CD8-positive, alpha-beta memory T cell (primary cell): ENCODE measurements at regions not wholly inside any gene's neighbourhood (a gene's known extent, or its start where the extent isn't known, plus 50 kb on each side); places are given as distances from the start of the nearest gene placed in this dataset.

Experiments
- CTCF ChIA-PET: fragments of 350-600 bp; sonication (Branson Sonifier 250); formaldehyde crosslinking; loops from one replicate; lab custom pipeline; 2021; ENCODE audit warnings: antibody characterized with exemption; lab: Charles Lee
- POLR2A ChIA-PET: fragments of 350-600 bp; sonication (Branson Sonifier 250); formaldehyde crosslinking; loops from one replicate; lab custom pipeline; 2021; ENCODE audit warnings: antibody characterized with exemption; lab: Charles Lee
- DNase-seq, 5 donors: peaks; one replicate each; pipeline versions ENCODE4 v3.0.0 to v3.0.0-alpha.2; 2020 to 2022; ENCODE audit warnings: mixed read lengths in 1 of 5
- H3K27ac ChIP-seq: one replicate; pipeline ENCODE4 v1.7.0; 2013; ENCODE audit warnings: low read depth, mild to moderate bottlenecking, low read length, moderate library complexity
- H3K27me3 ChIP-seq: 2 replicates; pipeline ENCODE4 v1.7.0; 2013; ENCODE audit warnings: low read length, mild to moderate bottlenecking; ENCODE audit not compliant: insufficient read depth, poor library complexity, severe bottlenecking
- H3K36me3 ChIP-seq: 2 replicates; pipeline ENCODE4 v1.7.0; 2013; ENCODE audit warnings: mild to moderate bottlenecking, low read length, moderate library complexity; ENCODE audit not compliant: insufficient read depth
- H3K4me1 ChIP-seq: 2 replicates; pipeline ENCODE4 v1.7.0; 2013; ENCODE audit warnings: mild to moderate bottlenecking, low read length, moderate library complexity; ENCODE audit not compliant: insufficient read depth
- H3K4me3 ChIP-seq: 2 replicates; pipeline ENCODE4 v1.7.0; 2013; ENCODE audit warnings: mild to moderate bottlenecking, low read length
- H3K9me3 ChIP-seq: 2 replicates; pipeline ENCODE4 v1.7.0; 2013; ENCODE audit warnings: mild to moderate bottlenecking, low read length
- H3K27ac Mint-ChIP-seq, 8 donors: one replicate each; pipeline ENCODE4 v1.8.0; 2020 to 2021; ENCODE audit warnings: mixed read lengths in 8 of 8, mild to moderate bottlenecking in 6 of 8, inconsistent platforms in 3 of 8, moderate library complexity in 3 of 8
- H3K27me3 Mint-ChIP-seq, 2 donors: one replicate each; pipeline ENCODE4 v1.8.0; 2020 to 2021; ENCODE audit warnings: mixed read lengths in 2 of 2, mild to moderate bottlenecking in 1 of 2, moderate library complexity in 1 of 2
- H3K36me3 Mint-ChIP-seq, 3 donors: one replicate each; pipeline ENCODE4 v1.8.0; 2020 to 2021; ENCODE audit warnings: mixed read lengths in 3 of 3, inconsistent platforms in 1 of 3, mild to moderate bottlenecking in 1 of 3
- H3K4me1 Mint-ChIP-seq, 3 donors: one replicate each; pipeline ENCODE4 v1.8.0; 2020 to 2021; ENCODE audit warnings: mixed read lengths in 3 of 3, inconsistent platforms in 1 of 3, mild to moderate bottlenecking in 1 of 3
- H3K4me3 Mint-ChIP-seq, 7 donors: one replicate each; pipeline ENCODE4 v1.8.0; 2020 to 2021; ENCODE audit warnings: mixed read lengths in 7 of 7, mild to moderate bottlenecking in 6 of 7, moderate library complexity in 4 of 7, inconsistent platforms in 2 of 7
- H3K9me3 Mint-ChIP-seq, 5 donors: one replicate each; pipeline ENCODE4 v1.8.0; 2020 to 2022; ENCODE audit warnings: mixed read lengths in 5 of 5, mild to moderate bottlenecking in 3 of 5, moderate library complexity in 2 of 5, inconsistent platforms in 1 of 5

- H3K27ac Mint-ChIP-seq = no peak overlapping the region
- H3K4me1 Mint-ChIP-seq = no peaks in the 10 kb centered on the region
- no peaks in the 10 kb centered on the region for H3K27me3 ChIP-seq
- H3K36me3 ChIP-seq = no peaks in the 10 kb centered on the region
- no peaks in the 10 kb centered on the region for H3K4me1 ChIP-seq
- no peak overlapping the region for H3K27ac ChIP-seq
- no peaks in the 10 kb centered on the region for H3K9me3 ChIP-seq
- DNase-seq = no peak
- ChIA-PET CTCF (no interaction called here), POLR2A (no interaction called here)
- H3K36me3 Mint-ChIP-seq = no peaks in the 10 kb centered on the region
- H3K9me3 Mint-ChIP-seq = peaks cover 6 to 25% (median 15%) of the 10 kb centered on the region in 5 donors
- no peak overlapping the region for H3K4me3 ChIP-seq
- H3K4me3 Mint-ChIP-seq = no peak overlapping the region
- no peaks in the 10 kb centered on the region for H3K27me3 Mint-ChIP-seq
These were observed 293.4 kb upstream of the VWC2 start for GRCh38 chr7:49479936-49480544.

- POLR2A ChIA-PET = no interaction called here
- H3K4me1 ChIP-seq = no peaks in the 10 kb centered on the region
- H3K27ac ChIP-seq = no peak overlapping the region
- no peaks in the 10 kb centered on the region for H3K4me1 Mint-ChIP-seq
- no peaks in the 10 kb centered on the region for H3K9me3 ChIP-seq
- H3K27me3 ChIP-seq = no peaks in the 10 kb centered on the region
- no peak for DNase-seq
- H3K4me3 Mint-ChIP-seq = no peak overlapping the region
- no peaks in the 10 kb centered on the region for H3K36me3 ChIP-seq
- peaks cover 4 to 20% (median 11%) of the 10 kb centered on the region in 5 donors for H3K9me3 Mint-ChIP-seq
- CTCF ChIA-PET = no interaction called here
- no peaks in the 10 kb centered on the region for H3K36me3 Mint-ChIP-seq
- no peak overlapping the region for H3K4me3 ChIP-seq
- H3K27me3 Mint-ChIP-seq = no peaks in the 10 kb centered on the region
- H3K27ac Mint-ChIP-seq = no peak overlapping the region
These were observed 292.4 kb upstream of the VWC2 start for GRCh38 chr7:49481075-49481474.

DNA sequence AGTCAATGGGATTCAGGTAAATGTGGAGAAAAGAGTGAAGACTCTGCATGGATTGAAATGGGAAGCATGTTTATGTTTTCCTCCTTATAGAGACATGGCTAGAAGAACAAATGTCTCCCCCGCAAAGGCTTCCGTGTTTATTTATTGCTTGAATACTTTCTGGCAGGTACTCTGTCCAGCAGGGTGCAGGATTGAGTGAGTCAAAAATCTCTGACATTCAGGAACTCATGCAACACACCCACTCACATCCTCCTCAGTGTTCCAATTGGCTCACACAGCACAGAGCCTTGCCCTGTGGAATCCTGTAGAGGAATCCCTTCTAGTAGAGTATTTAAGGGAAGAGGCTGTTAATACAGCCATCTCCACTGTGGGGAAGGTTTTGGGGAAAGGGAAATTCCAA lies 290.3 kb upstream of the VWC2 start:
- H3K4me1 ChIP-seq = no peaks in the 10 kb centered on the region

GRCh38 chr7:49486974-49487829 lies 286.2 kb upstream of the VWC2 start:
- Histone ChIP-seq H3K36me3 (no peaks in the 10 kb centered on the region), H3K27me3 (no peaks in the 10 kb centered on the region), H3K9me3 (no peaks in the 10 kb centered on the region), H3K4me1 (no peaks in the 10 kb centered on the region), H3K4me3 (no peak overlapping the region), H3K27ac (no peak overlapping the region)
- H3K4me1 Mint-ChIP-seq = no peaks in the 10 kb centered on the region
- DNase-seq = no peak
- no peaks in the 10 kb centered on the region for H3K36me3 Mint-ChIP-seq
- peaks cover 1 to 8% (median 3%) of the 10 kb centered on the region in 5 donors for H3K9me3 Mint-ChIP-seq
- H3K27me3 Mint-ChIP-seq = no peaks in the 10 kb centered on the region
- H3K4me3 Mint-ChIP-seq = no peak overlapping the region
- ChIA-PET CTCF (no interaction called here), POLR2A (no interaction called here)
- no peak overlapping the region for H3K27ac Mint-ChIP-seq

More for the DNA sequence above, 290.3 kb upstream of the VWC2 start:
- ChIA-PET POLR2A (no interaction called here), CTCF (no interaction called here)
- Mint-ChIP-seq H3K27me3 (no peaks in the 10 kb centered on the region), H3K4me1 (no peaks in the 10 kb centered on the region), H3K36me3 (no peaks in the 10 kb centered on the region), H3K27ac (no peak overlapping the region), H3K9me3 (peaks cover 0 to 13% (median 8%) of the 10 kb centered on the region in 5 donors), H3K4me3 (no peak overlapping the region)
- no peak overlapping the region for H3K27ac ChIP-seq
- H3K36me3 ChIP-seq = no peaks in the 10 kb centered on the region
- H3K4me3 ChIP-seq = no peak overlapping the region
- H3K27me3 ChIP-seq = no peaks in the 10 kb centered on the region
- H3K9me3 ChIP-seq = no peaks in the 10 kb centered on the region
- no peak for DNase-seq

- POLR2A ChIA-PET = no interaction called here
- H3K36me3 Mint-ChIP-seq = no peaks in the 10 kb centered on the region
These were observed 285.7 kb upstream of the VWC2 start for GRCh38 chr7:49487830-49488140.

GRCh38 chr7:49488573-49488972 lies 284.9 kb upstream of the VWC2 start:
- H3K36me3 Mint-ChIP-seq = no peaks in the 10 kb centered on the region
- Histone ChIP-seq H3K27ac (no peak overlapping the region), H3K4me1 (no peaks in the 10 kb centered on the region), H3K4me3 (no peak overlapping the region), H3K9me3 (no peaks in the 10 kb centered on the region), H3K27me3 (no peaks in the 10 kb centered on the region), H3K36me3 (no peaks in the 10 kb centered on the region)
- no peak overlapping the region for H3K27ac Mint-ChIP-seq
- no peak overlapping the region for H3K4me3 Mint-ChIP-seq
- H3K4me1 Mint-ChIP-seq = no peaks in the 10 kb centered on the region
- DNase-seq = no peak
- ChIA-PET POLR2A (no interaction called here), CTCF (no interaction called here)
- peaks cover 1 to 8% (median 3%) of the 10 kb centered on the region in 5 donors for H3K9me3 Mint-ChIP-seq
- H3K27me3 Mint-ChIP-seq = no peaks in the 10 kb centered on the region

More at GRCh38 chr7:49487830-49488140, 285.7 kb upstream of the VWC2 start:
- Histone ChIP-seq H3K36me3 (no peaks in the 10 kb centered on the region), H3K27me3 (no peaks in the 10 kb centered on the region), H3K4me3 (no peak overlapping the region), H3K27ac (no peak overlapping the region), H3K9me3 (no peaks in the 10 kb centered on the region), H3K4me1 (no peaks in the 10 kb centered on the region)
- DNase-seq = no peak
- CTCF ChIA-PET = no interaction called here
- no peaks in the 10 kb centered on the region for H3K4me1 Mint-ChIP-seq
- H3K27me3 Mint-ChIP-seq = no peaks in the 10 kb centered on the region
- H3K9me3 Mint-ChIP-seq = peaks cover 1 to 8% (median 3%) of the 10 kb centered on the region in 5 donors
- no peak overlapping the region for H3K27ac Mint-ChIP-seq
- H3K4me3 Mint-ChIP-seq = no peak overlapping the region

DNA sequence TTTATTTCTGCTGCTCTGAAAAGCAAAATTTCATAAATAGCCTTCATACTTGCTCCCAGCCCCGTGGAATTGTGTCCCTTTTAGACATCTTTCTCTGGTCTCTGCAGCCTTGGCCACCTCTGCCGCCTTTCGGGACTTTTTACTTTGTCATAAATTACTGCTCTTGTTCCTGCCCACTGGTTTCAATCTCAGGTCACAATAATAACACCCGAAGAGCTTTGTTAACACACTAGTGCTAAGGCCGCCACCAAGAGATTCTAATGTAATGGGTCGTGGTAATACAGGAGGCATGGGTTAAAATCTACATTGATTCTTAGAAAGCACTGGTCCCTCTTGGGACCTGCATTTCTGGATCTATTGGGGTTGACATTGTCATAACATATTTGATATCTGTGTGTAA lies 276.0 kb upstream of the VWC2 start:
- no peaks in the 10 kb centered on the region for H3K27me3 ChIP-seq
- H3K27ac Mint-ChIP-seq = no peak overlapping the region
- no peaks in the 10 kb centered on the region for H3K36me3 ChIP-seq
- no peaks in the 10 kb centered on the region for H3K36me3 Mint-ChIP-seq
- no peaks in the 10 kb centered on the region for H3K4me1 Mint-ChIP-seq
- ChIA-PET CTCF (no interaction called here), POLR2A (no interaction called here)
- H3K4me3 ChIP-seq = no peak overlapping the region
- H3K27me3 Mint-ChIP-seq = no peaks in the 10 kb centered on the region
- H3K9me3 Mint-ChIP-seq = peaks cover 0 to 8% (median 4%) of the 10 kb centered on the region in 5 donors
- H3K9me3 ChIP-seq = no peaks in the 10 kb centered on the region
- no peak overlapping the region for H3K27ac ChIP-seq
- no peak overlapping the region for H3K4me3 Mint-ChIP-seq
- no peaks in the 10 kb centered on the region for H3K4me1 ChIP-seq
- DNase-seq = no peak

- H3K36me3 Mint-ChIP-seq = no peaks in the 10 kb centered on the region
- H3K27ac ChIP-seq = no peak overlapping the region
- H3K27me3 Mint-ChIP-seq = no peaks in the 10 kb centered on the region
- H3K4me3 Mint-ChIP-seq = no peak overlapping the region
- H3K9me3 ChIP-seq = no peaks in the 10 kb centered on the region
- no peak overlapping the region for H3K27ac Mint-ChIP-seq
- no peaks in the 10 kb centered on the region for H3K4me1 Mint-ChIP-seq
- H3K36me3 ChIP-seq = no peaks in the 10 kb centered on the region
- H3K27me3 ChIP-seq = no peaks in the 10 kb centered on the region
- DNase-seq = no peak
- H3K4me3 ChIP-seq = no peak overlapping the region
- H3K9me3 Mint-ChIP-seq = peaks cover 0 to 8% (median 5%) of the 10 kb centered on the region in 5 donors
- CTCF ChIA-PET = no interaction called here
- no peaks in the 10 kb centered on the region for H3K4me1 ChIP-seq
- POLR2A ChIA-PET = no interaction called here
These were observed 272.7 kb upstream of the VWC2 start for GRCh38 chr7:49500741-49501140.
